A549 (cell line): ENCODE measurements at regions not wholly inside any gene's neighbourhood (a gene's known extent, or its start where the extent isn't known, plus 50 kb on each side); places are given as distances from the start of the nearest gene placed in this dataset.

Experiments
- ATAC-seq, 2 experiments: fragments of 200-7000 bp in 1 of 2; fragments of >200 bp in 1 of 2; cut with Nextera tagmentation in 1 of 2; cut with Tn5 transposase in 1 of 2; 3 replicates each; pipeline versions ENCODE4 v1.8.0 to v1.9.1; 2018 to 2020; ENCODE audit warnings: mild to moderate bottlenecking in 1 of 2, moderate library complexity in 1 of 2
- CTCF ChIA-PET: fragments of 300-600 bp; sonication (Branson Sonifier 250); formaldehyde crosslinking; extraction: SDS; loops from one replicate; lab custom pipeline; 2021; ENCODE audit warnings: antibody characterized with exemption, inconsistent platforms; lab: Yijun Ruan, JAX
- POLR2A ChIA-PET: fragments of 350-600 bp; formaldehyde crosslinking; extraction: SDS; loops from one replicate; lab custom pipeline; 2021; ENCODE audit warnings: antibody characterized with exemption, inconsistent platforms; lab: Yijun Ruan, JAX
- DNase-seq, 2 experiments: peaks; one replicate each; pipeline versions ENCODE4 v3.0.0 to v3.0.0-alpha.2; 2011 to 2016; ENCODE audit warnings: low read depth in 1 of 2, low spot score in 1 of 2
- FAIRE-seq: peaks from 2 replicates; lab custom pipeline; 2011; peaks lifted over from hg19 to GRCh38; lab: Jason Lieb, UNC
- H3K27ac ChIP-seq, 2 experiments: fragments of >200 bp; sonication (Bioruptor Twin); formaldehyde crosslinking; 3 replicates each; pipeline ENCODE4 v1.5.1; 2016 to 2017
- H3K4me1 ChIP-seq: fragments of >200 bp; sonication (Bioruptor Twin); formaldehyde crosslinking; 3 replicates; pipeline ENCODE4 v1.6.1; 2016
- H3K4me2 ChIP-seq: fragments of >200 bp; sonication (Bioruptor Twin); formaldehyde crosslinking; 3 replicates; pipeline ENCODE4 v1.6.1; 2016
- H3K4me3 ChIP-seq: fragments of >200 bp; sonication (Bioruptor Twin); formaldehyde crosslinking; 3 replicates; pipeline ENCODE4 v1.5.1; 2016
- H3K9me3 ChIP-seq: fragments of >200 bp; sonication (Bioruptor Twin); formaldehyde crosslinking; 3 replicates; pipeline ENCODE4 v1.6.1; 2016
- BHLHE40 ChIP-seq: IDR thresholded peaks from 2 replicates; pipeline ENCODE4 v1.6.1; 2012; ENCODE audit warnings: low read depth, low read length, inconsistent platforms
- EHMT2 ChIP-seq: fragments of 200-600 bp; sonication (generic); IDR thresholded peaks from 2 replicates; pipeline ENCODE4 v1.6.1; 2016; ENCODE audit warnings: antibody characterized with exemption, low read depth, mild to moderate bottlenecking, moderate library complexity
- ELK1 ChIP-seq: fragments of 150-350 bp; IDR thresholded peaks from 2 replicates; pipeline ENCODE4 v1.6.1; 2014; ENCODE audit warnings: low read depth, mild to moderate bottlenecking, low read length
- EP300 ChIP-seq, 2 experiments: fragments of >200 bp; sonication (Bioruptor Twin); formaldehyde crosslinking; IDR thresholded peaks; 2 replicates in 1 of 2; 3 replicates in 1 of 2; pipeline ENCODE4 v1.6.1; 2016 to 2017
- FOSB ChIP-seq: fragments of 250-450 bp; sonication (Bioruptor Pico); IDR thresholded peaks from 2 replicates; pipeline ENCODE4 v1.5.0; 2020; ENCODE audit warnings: mild to moderate bottlenecking, moderate library complexity
- FOSL2 ChIP-seq, 2 experiments: fragments of 450-650 bp in 1 of 2; fragments of >200 bp in 1 of 2; sonication (Bioruptor Twin) in 1 of 2; formaldehyde crosslinking; IDR thresholded peaks; 2 replicates each; pipeline versions ENCODE4 v1.5.0 to v1.6.1; 2016 to 2020; ENCODE audit warnings: mild to moderate bottlenecking in 1 of 2, moderate library complexity in 1 of 2
- GATA3 ChIP-seq: IDR thresholded peaks from 2 replicates; pipeline ENCODE4 v1.6.1; 2012; ENCODE audit warnings: borderline replicate concordance
- HOXA7 ChIP-seq: fragments of 250-450 bp; sonication (Bioruptor Pico); IDR thresholded peaks from 2 replicates; pipeline ENCODE4 v1.5.0; 2020; ENCODE audit warnings: mild to moderate bottlenecking, moderate library complexity
- HOXB13 ChIP-seq: fragments of 250-450 bp; sonication (Bioruptor Pico); IDR thresholded peaks from 2 replicates; pipeline ENCODE4 v1.5.0; 2020; ENCODE audit warnings: low read depth, mild to moderate bottlenecking, moderate library complexity
- JUN ChIP-seq, 2 experiments: fragments of >200 bp; sonication (Bioruptor Twin); formaldehyde crosslinking; IDR thresholded peaks; 2 replicates in 1 of 2; 3 replicates in 1 of 2; pipeline ENCODE4 v1.6.1; 2016 to 2017
- KDM5A ChIP-seq: fragments of 200-600 bp; sonication (generic); IDR thresholded peaks from 2 replicates; pipeline ENCODE4 v1.6.1; 2016; ENCODE audit warnings: antibody characterized with exemption, mild to moderate bottlenecking
- MAX ChIP-seq: IDR thresholded peaks from 2 replicates; pipeline ENCODE4 v1.6.1; 2012
- NFE2L2 ChIP-seq: fragments of 150-350 bp; conservative IDR thresholded peaks from 2 replicates; pipeline ENCODE4 v1.6.1; 2014; ENCODE audit warnings: low read length
- PHF8 ChIP-seq: fragments of 200-600 bp; sonication (generic); IDR thresholded peaks from 2 replicates; pipeline ENCODE4 v1.6.1; 2016; ENCODE audit warnings: low read depth, mild to moderate bottlenecking, antibody characterized with exemption, moderate library complexity, borderline replicate concordance
- RARB ChIP-seq: fragments of 250-450 bp; sonication (Bioruptor Pico); IDR thresholded peaks from 2 replicates; pipeline ENCODE4 v1.8.0; 2021; ENCODE audit warnings: mild to moderate bottlenecking, moderate library complexity
- REST ChIP-seq: fragments of 200-600 bp; sonication (generic); IDR thresholded peaks from 2 replicates; pipeline ENCODE4 v1.6.1; 2016; ENCODE audit warnings: antibody characterized with exemption, mild to moderate bottlenecking, moderate library complexity
- RNF2 ChIP-seq: fragments of 200-600 bp; sonication (generic); IDR thresholded peaks from 2 replicates; pipeline ENCODE4 v1.6.1; 2016; ENCODE audit warnings: low read depth, mild to moderate bottlenecking, antibody characterized with exemption, moderate library complexity, borderline replicate concordance
- SMC3 ChIP-seq: fragments of >200 bp; sonication (Bioruptor Twin); formaldehyde crosslinking; IDR thresholded peaks from 3 replicates; pipeline ENCODE4 v1.6.1; 2018; ENCODE audit warnings: inconsistent platforms
- SREBF2 ChIP-seq: fragments of 450-650 bp; IDR thresholded peaks from 2 replicates; pipeline ENCODE4 v1.6.1; 2014; ENCODE audit warnings: mild to moderate bottlenecking, moderate library complexity
- TFCP2L1 ChIP-seq: fragments of 250-450 bp; sonication (Bioruptor Pico); IDR thresholded peaks from 2 replicates; pipeline ENCODE4 v1.5.0; 2021; ENCODE audit warnings: mild to moderate bottlenecking
- USF2 ChIP-seq: fragments of 450-650 bp; IDR thresholded peaks from 2 replicates; pipeline ENCODE4 v1.6.1; 2014; ENCODE audit warnings: antibody characterized with exemption
- ZC3H11A ChIP-seq: fragments of 450-650 bp; IDR thresholded peaks from 2 replicates; pipeline ENCODE4 v1.6.1; 2014; ENCODE audit warnings: antibody characterized with exemption, mild to moderate bottlenecking
- ZNF302 ChIP-seq: fragments of 250-450 bp; sonication (Bioruptor Pico); IDR thresholded peaks from 2 replicates; pipeline ENCODE4 v1.9.0; 2021; ENCODE audit warnings: inconsistent platforms, mild to moderate bottlenecking, moderate library complexity
- WGBS: methylation state at CpG from one replicate; pipeline ENCODE4 v1.1.6; 2017; ENCODE audit errors: missing lambda C conversion rate; 5-methylcytosine and 5-hydroxymethylcytosine counted together

GRCh38 chr17:36682773-36683172 lies 81.4 kb downstream of the MRM1 start:
- Histone ChIP-seq H3K9me3 (no peaks in the 10 kb centered on the region), H3K4me1 (no peaks in the 10 kb centered on the region), H3K27ac (no peak overlapping the region), H3K4me2 (no peak overlapping the region), H3K4me3 (no peak overlapping the region)
- ChIA-PET CTCF (interaction anchor here (0.9 to 1.7 kb wide), 3 partner anchors 10 to 365 kb away, joined by 3 to 5 read pairs (median 3); no protein-coding TSS in a partner anchor), POLR2A (no interaction called here)
- WGBS = 67% methylated on average over 7 of the region's 7 CpGs
- TF ChIP-seq ELK1 = no peak
- no peak for TF ChIP-seq REST
- no peak for TF ChIP-seq TFCP2L1 (CRISPR knock-in tag)
- no peak for TF ChIP-seq KDM5A
- no peak for TF ChIP-seq NFE2L2
- TF ChIP-seq FOSL2 (IDR thresholded peaks at IDR 0.05) = no peak
- TF ChIP-seq FOSL2 (CRISPR knock-in tag; IDR thresholded peaks at IDR 0.05) = no peak
- TF ChIP-seq EHMT2 = no peak
- TF ChIP-seq ZNF302 (CRISPR knock-in tag) = no peak
- ATAC-seq (no peak), FAIRE-seq (no peak), DNase-seq (no peak)

- H3K4me2 ChIP-seq = no peak overlapping the region
- POLR2A ChIA-PET = no interaction called here
- H3K4me3 ChIP-seq = no peak overlapping the region
- FAIRE-seq = no peak
- TF ChIP-seq HOXA7 (CRISPR knock-in tag) = no peak
- TF ChIP-seq, all 56 proteins: peak for 0
- no peaks in the 10 kb centered on the region for H3K4me1 ChIP-seq
- 68% methylated on average over 5 of the region's 5 CpGs for WGBS
- CTCF ChIA-PET = no interaction called here
- H3K9me3 ChIP-seq = no peaks in the 10 kb centered on the region
- ATAC-seq (no peak), DNase-seq (no peak)
- no peak overlapping the region for H3K27ac ChIP-seq
These were observed 82.0 kb downstream of the MRM1 start for GRCh38 chr17:36683387-36683786.

GRCh38 chr17:36684134-36684533 lies 82.8 kb downstream of the MRM1 start:
- Histone ChIP-seq H3K4me1 (no peaks in the 10 kb centered on the region), H3K4me2 (no peak overlapping the region), H3K9me3 (no peaks in the 10 kb centered on the region), H3K4me3 (no peak overlapping the region), H3K27ac (no peak overlapping the region)
- DNase-seq = no peak
- ATAC-seq = no peak
- CTCF ChIA-PET = interaction anchor here (0.6 kb wide), 3 partner anchors 526 to 911 kb away, joined by 3 read pairs; no protein-coding TSS in a partner anchor
- FAIRE-seq = no peak
- POLR2A ChIA-PET = no interaction called here
- 59% methylated on average over 4 of the region's 4 CpGs for WGBS
- TF ChIP-seq MAX (no peak), EP300 (IDR thresholded peaks at IDR 0.05) (no peak), USF2 (no peak), FOSL2 (IDR thresholded peaks at IDR 0.05) (no peak), FOSL2 (CRISPR knock-in tag; IDR thresholded peaks at IDR 0.05) (no peak), SREBF2 (no peak), BHLHE40 (no peak), TFCP2L1 (CRISPR knock-in tag) (no peak), SMC3 (no peak), REST (no peak), ZC3H11A (no peak), RARB (CRISPR knock-in tag) (no peak), FOSB (no peak), JUN (IDR thresholded peaks at IDR 0.05) (no peak), RNF2 (no peak), HOXB13 (CRISPR knock-in tag) (no peak), KDM5A (no peak), PHF8 (no peak), GATA3 (no peak)
